ENCODE measurements at regions not wholly inside any gene's neighbourhood (a gene's known extent, or its start where the extent isn't known, plus 50 kb on each side); places are given as distances from the start of the nearest gene placed in this dataset.

- Histone ChIP-seq H3K27me3 (no peaks in the 10 kb centered on the region), H3K36me3 (no peaks in the 10 kb centered on the region), H3K9me3 (no peaks in the 10 kb centered on the region), H3K27ac (no peak overlapping the region), H3K4me3 (no peak overlapping the region), H3K4me1 (peaks cover 0 to 11% (median 0%) of the 10 kb centered on the region in 12 donors)
- TF ChIP-seq CTCF (IDR thresholded peaks at IDR 0.05) (no peak), POLR2A (IDR thresholded peaks at IDR 0.05) (no peak)
- intact Hi-C loops (cut with DNase I), result no loop called here
- WGBS, 4 donors, result 82 to 93% (median 88%) methylated on average over 8 to 9 of the region's 9 CpGs
- no peak for DNase-seq
- no peak for ATAC-seq
Observed at GRCh38 chr7:13016592-13017332, 329.3 kb downstream of the ARL4A start.

- ATAC-seq (peak in 1 of 4 donors; percentile 36), DNase-seq (no peak)
- WGBS, 4 donors, result 46 to 66% (median 52%) methylated on average over 4 of the region's 4 CpGs
- TF ChIP-seq CTCF (IDR thresholded peaks at IDR 0.05) (no peak), POLR2A (IDR thresholded peaks at IDR 0.05) (no peak)
- Histone ChIP-seq H3K4me3 (no peak overlapping the region), H3K27me3 (no peaks in the 10 kb centered on the region), H3K4me1 (peaks cover 0 to 11% (median 0%) of the 10 kb centered on the region in 12 donors), H3K36me3 (no peaks in the 10 kb centered on the region), H3K9me3 (no peaks in the 10 kb centered on the region), H3K27ac (no peak overlapping the region)
- intact Hi-C loops (cut with DNase I), result no loop called here
Observed at GRCh38 chr7:13017333-13017857, 330.0 kb downstream of the ARL4A start.

DNA sequence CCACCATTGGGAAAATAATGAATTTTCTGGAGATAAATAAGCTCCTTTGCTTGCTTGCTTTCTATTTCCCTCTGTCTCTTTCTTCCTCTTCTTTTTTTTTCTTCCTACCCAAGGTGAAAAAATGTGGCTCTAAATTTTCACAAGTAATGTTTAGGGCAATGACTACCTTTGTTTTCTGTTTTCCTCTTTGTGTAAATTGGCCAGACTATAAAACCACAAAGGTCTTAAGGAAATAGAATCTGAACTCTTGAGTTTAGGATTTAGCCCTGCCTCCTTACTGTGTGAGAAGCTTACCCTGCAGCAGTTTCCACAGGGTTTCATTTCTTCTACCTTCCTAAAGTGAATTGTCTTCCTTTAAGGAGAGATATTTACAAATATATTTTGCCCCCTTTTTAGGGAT is 330.4 kb downstream of the ARL4A start:
- Histone ChIP-seq H3K36me3 (no peaks in the 10 kb centered on the region), H3K4me3 (no peak overlapping the region), H3K27ac (no peak overlapping the region), H3K9me3 (no peaks in the 10 kb centered on the region), H3K27me3 (no peaks in the 10 kb centered on the region), H3K4me1 (peaks cover 0 to 11% (median 0%) of the 10 kb centered on the region in 12 donors)
- TF ChIP-seq POLR2A (IDR thresholded peaks at IDR 0.05) (no peak), CTCF (IDR thresholded peaks at IDR 0.05) (no peak)
- DNase-seq (no peak), ATAC-seq (no peak)
- intact Hi-C loops (cut with DNase I), result no loop called here

DNA sequence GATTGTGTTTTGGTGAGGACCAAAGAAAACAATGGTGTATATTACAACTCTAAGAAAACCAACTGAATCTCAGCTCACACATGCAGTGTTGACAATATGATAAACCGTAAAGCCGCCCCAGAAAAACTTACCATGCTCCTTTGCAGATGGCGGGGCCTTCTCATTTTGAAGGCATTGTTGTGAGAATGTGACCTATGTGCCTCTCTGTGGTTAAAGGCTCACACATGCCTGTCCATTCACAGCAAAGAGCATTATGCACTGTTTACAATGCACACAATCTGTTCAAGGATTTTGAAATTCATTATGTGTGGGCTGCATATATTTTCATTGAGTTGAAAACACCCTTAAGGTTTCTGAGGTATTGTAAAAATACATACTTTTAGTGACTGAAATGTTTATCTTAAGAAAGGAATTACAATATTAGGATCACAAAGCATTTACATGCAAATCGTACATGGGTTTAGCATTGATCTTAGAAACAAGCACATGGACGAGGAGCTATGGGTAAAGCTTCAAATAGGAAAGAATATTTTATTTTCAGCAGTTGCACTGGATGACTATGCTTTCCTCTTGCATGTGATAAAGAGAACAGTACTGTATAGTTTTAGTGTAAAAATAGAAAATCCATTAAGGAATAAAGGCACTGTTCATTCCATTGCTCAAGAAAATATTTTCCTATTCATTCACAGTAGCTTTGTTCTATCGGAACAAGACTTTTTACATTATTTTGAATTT is 334.3 kb downstream of the ARL4A start:
- no peak for ATAC-seq
- intact Hi-C loops (cut with DNase I), result loop anchor here in 1 of 10 donors (10.0 kb wide), 1 partner anchor 337 kb away; the partner anchor contains the start of gene ARL4A

More for the DNA sequence above, 334.3 kb downstream of the ARL4A start:
- TF ChIP-seq CTCF (IDR thresholded peaks at IDR 0.05) (no peak), POLR2A (IDR thresholded peaks at IDR 0.05) (no peak)
- no peak for DNase-seq
- H3K27me3 ChIP-seq, result no peaks in the 10 kb centered on the region
- no peaks in the 10 kb centered on the region for H3K36me3 ChIP-seq
- H3K4me1 ChIP-seq, result peaks cover 0 to 17% (median 0%) of the 10 kb centered on the region in 12 donors
- WGBS, 4 donors, result 69 to 90% (median 88%) methylated on average over 6 of the region's 6 CpGs
- H3K27ac ChIP-seq, result no peak overlapping the region
- no peak overlapping the region for H3K4me3 ChIP-seq
- H3K9me3 ChIP-seq, result peaks cover 0 to 4% (median 0%) of the 10 kb centered on the region in 12 donors

Data from heart left ventricle (tissue), 16 donors.